ENCODE measurements at regions not wholly inside any gene's neighbourhood (a gene's known extent, or its start where the extent isn't known, plus 50 kb on each side); places are given as distances from the start of the nearest gene placed in this dataset.

GRCh38 chr12:115037830-115038229 is 353.9 kb upstream of the TBX3 start:
- DNase-seq: no peak

- DNase-seq: no peak
Measured at GRCh38 chr12:115035535-115036107, 351.6 kb upstream of the TBX3 start.

- DNase-seq: no peak
Measured at GRCh38 chr12:115032521-115032920, 348.5 kb upstream of the TBX3 start.

GRCh38 chr12:115030017-115030416 is 346.0 kb upstream of the TBX3 start:
- no peak for DNase-seq

- no peak for DNase-seq
Measured at GRCh38 chr12:115024531-115024930, 340.6 kb upstream of the TBX3 start.

GRCh38 chr12:115023279-115024265 is 339.6 kb upstream of the TBX3 start:
- DNase-seq: no peak

GRCh38 chr12:115020091-115020490 is 336.1 kb upstream of the TBX3 start:
- DNase-seq: no peak

GRCh38 chr12:115017346-115017745 is 333.4 kb upstream of the TBX3 start:
- DNase-seq: no peak

- no peak for DNase-seq
Measured at GRCh38 chr12:115013236-115013981, 329.4 kb upstream of the TBX3 start.

GRCh38 chr12:115012861-115013235 is 328.9 kb upstream of the TBX3 start:
- no peak for DNase-seq

- no peak for DNase-seq
Measured at GRCh38 chr12:115011703-115012102, 327.7 kb upstream of the TBX3 start.

GRCh38 chr12:115010324-115010995 is 326.5 kb upstream of the TBX3 start:
- DNase-seq: no peak

GRCh38 chr12:115008929-115009328 is 325.0 kb upstream of the TBX3 start:
- no peak for DNase-seq

GRCh38 chr12:115004470-115005146 is 320.6 kb upstream of the TBX3 start:
- DNase-seq: no peak

GRCh38 chr12:115002434-115002833 is 318.5 kb upstream of the TBX3 start:
- DNase-seq: no peak

GRCh38 chr12:115001571-115002180 is 317.7 kb upstream of the TBX3 start:
- DNase-seq: no peak

- DNase-seq: no peak
Measured at GRCh38 chr12:115000038-115000437, 316.1 kb upstream of the TBX3 start.

GRCh38 chr12:114998750-114999128 is 314.8 kb upstream of the TBX3 start:
- no peak for DNase-seq

GRCh38 chr12:114998118-114998749 is 314.3 kb upstream of the TBX3 start:
- DNase-seq: no peak

- no peak for DNase-seq
Measured at GRCh38 chr12:114996382-114996781, 312.4 kb upstream of the TBX3 start.

- DNase-seq: no peak
Measured at GRCh38 chr12:114995891-114996290, 311.9 kb upstream of the TBX3 start.

- no peak for DNase-seq
Measured at GRCh38 chr12:114993165-114993564, 309.2 kb upstream of the TBX3 start.

Measured in GOT3 (cell line).